ENCODE measurements at regions not wholly inside any gene's neighbourhood (a gene's known extent, or its start where the extent isn't known, plus 50 kb on each side); places are given as distances from the start of the nearest gene placed in this dataset.

DNA sequence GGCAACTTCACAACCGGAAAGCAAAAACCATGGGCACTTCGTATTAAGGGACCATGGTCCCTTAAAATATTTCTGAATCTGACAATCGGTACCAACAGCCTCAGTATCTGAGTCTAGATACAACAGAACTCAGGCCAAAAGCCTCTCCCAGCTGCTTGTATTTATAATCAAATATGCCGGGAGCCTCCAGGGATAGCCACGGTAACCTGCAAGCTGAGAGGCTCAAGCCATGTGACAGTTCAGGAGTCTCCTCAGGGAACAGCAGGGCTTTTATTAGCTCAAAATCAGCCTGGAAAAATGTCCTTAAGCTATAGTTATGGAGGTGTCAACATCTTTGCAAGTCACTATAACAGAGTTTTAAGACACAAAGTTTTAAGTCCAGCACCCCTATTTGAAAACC lies 352.8 kb upstream of the GYPC start:
- no peak for DNase-seq (ENCODE audit: low spot score)
- in situ Hi-C loops (cut with HindIII; ENCODE audit: low sequenced_read_pairs): no loop called here

DNA sequence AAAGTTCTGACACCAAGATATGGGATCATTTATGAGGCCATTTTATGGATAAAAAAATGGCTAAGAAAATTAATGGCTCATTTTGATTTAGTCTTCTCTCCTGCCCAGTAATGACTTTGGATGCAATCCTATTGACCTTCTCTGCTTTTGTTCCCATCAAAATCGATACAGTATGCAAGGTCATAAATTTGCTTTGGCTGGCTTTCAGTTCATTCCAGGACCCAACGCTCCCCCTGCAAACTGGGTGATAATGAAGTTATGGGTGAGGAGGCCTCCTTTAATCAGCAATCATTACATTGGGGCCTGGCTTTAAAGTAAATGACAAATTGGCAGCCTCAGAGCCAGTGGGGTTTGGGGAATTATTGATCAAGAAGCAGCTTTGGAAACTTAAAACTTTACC lies 351.8 kb upstream of the GYPC start:
- in situ Hi-C loops (cut with HindIII; ENCODE audit: low sequenced_read_pairs): no loop called here
- no peak for DNase-seq (ENCODE audit: low spot score)

DNA sequence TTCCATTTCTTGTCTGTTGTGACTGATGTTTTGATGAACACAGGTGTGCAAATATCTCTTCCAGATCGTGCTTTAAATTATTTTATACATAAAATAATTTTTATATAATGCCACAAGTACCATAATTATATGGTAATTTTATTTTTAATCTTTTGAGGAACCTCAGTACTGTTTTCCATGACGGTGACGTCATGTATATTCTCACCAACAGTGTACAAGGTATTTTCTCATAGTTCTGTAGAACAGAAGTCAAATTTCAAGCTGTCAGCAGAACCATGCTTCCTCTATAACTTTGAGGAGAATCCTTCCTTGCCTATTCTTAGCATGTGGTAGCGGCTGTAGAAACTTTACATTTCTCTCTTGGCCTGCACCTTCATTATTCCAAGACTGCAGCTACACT lies 349.4 kb upstream of the GYPC start:
- no peak for DNase-seq (ENCODE audit: low spot score)
- in situ Hi-C loops (cut with HindIII; ENCODE audit: low sequenced_read_pairs): no loop called here

DNA sequence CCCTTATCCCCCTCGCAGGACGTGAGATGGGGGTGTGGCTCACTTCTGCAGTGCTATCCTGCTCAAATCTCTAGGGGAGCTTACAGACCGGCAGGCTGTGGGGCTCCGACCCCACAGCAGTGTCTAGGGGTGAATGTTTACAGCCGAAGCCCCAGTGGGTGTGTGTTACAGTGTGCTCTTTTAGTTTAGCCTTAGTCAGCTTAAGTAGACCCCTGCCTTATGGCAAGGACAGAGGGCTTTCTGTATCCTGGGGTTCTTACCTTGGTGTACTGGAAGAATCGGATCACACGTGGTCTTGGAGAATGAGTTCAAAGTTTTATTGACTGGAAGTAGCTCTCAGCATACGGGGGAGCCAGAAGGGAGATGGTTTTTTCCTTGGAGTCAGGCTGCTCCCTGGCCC lies 348.2 kb upstream of the GYPC start:
- DNase-seq (ENCODE audit: low spot score): no peak
- in situ Hi-C loops (cut with HindIII; ENCODE audit: low sequenced_read_pairs): no loop called here

DNA sequence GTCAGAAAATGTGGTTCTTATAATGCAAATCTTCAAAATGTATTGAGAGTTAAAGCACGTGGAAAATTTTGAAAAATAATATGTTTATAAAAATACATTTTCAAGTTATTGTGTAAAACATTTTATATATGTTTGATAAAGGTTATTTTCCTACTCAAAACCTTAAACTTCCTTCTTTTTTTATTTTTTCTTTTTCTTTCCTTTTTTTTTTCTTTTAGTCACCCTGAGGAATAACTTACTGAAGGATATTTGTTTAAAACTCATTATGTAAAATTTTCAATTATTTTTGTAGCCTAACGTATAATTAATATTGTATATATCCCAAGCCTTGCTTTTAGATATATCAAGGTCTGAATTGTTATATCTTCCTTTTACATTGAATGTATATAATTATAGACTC lies 346.8 kb upstream of the GYPC start:
- DNase-seq (ENCODE audit: low spot score): no peak
- in situ Hi-C loops (cut with HindIII; ENCODE audit: low sequenced_read_pairs): no loop called here

DNA sequence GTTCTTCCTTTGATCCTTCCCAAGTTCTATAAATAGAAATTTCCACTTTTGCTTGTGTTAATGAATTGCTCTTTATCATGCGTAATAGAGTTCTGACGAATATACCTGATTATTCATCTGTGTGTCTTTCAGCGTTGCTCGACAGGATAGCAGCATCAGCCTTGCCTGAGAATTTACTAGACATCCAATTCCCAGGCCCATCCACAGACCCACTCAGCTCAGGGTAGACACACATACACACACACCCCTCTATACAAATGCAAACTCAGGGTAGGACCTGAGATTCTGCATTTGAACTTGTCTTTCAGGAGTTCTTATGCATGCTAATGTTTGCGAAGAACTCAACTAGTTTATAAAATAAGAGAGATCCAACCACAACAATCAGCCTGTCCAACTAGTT lies 343.4 kb upstream of the GYPC start:
- DNase-seq (ENCODE audit: low spot score): no peak
- in situ Hi-C loops (cut with HindIII; ENCODE audit: low sequenced_read_pairs): no loop called here

DNA sequence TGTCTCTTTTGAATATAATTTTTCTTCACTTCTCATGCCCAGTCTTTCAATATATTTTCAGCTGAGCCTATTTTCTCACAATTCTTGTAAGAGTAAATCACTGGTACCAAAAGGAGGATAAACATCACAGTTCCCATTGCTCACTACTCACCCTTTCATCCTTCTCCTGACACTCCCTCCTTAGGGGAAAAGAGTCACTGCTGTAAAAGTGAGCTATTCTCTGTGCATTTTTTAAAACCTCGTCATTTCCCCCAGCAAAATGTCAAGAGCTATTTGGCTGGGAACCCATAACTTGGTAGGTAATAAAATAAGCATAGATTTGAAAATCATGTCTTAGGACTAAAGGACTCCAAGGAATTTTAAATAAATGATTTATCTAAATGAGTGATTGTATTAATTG lies 340.1 kb upstream of the GYPC start:
- no peak for DNase-seq (ENCODE audit: low spot score)
- in situ Hi-C loops (cut with HindIII; ENCODE audit: low sequenced_read_pairs): no loop called here

DNA sequence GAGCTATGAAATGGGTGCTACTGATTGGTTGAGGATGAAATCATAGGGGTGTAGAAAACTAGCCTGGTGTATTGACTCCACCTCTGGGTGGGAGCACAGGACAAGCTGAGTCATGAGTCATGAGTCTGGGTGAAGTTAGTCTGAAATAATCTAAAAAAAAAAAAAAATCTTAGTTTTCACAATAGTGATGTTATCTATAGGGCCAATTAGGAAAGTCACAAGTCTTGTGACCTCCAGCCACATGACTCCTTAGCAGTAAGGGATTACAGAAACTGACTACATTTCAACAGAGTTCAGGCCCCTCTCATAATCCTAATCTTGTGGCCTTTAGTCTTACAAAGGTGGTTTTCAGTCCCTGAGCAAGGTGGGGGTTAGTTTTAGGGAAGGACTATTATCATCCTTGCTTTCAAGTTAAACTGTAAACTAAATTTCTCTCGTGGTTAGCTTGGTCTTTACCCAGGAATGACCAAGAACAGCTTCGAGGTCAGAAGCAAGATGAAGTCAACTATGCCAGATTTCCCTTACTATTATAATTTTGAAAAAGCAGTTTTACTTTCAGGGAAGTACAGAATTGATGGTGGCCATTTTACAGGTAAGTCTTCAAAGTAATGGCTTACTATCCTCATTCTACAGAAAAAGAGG lies 338.0 kb upstream of the GYPC start:
- in situ Hi-C loops (cut with HindIII; ENCODE audit: low sequenced_read_pairs): no loop called here
- no peak for DNase-seq (ENCODE audit: low spot score)

DNA sequence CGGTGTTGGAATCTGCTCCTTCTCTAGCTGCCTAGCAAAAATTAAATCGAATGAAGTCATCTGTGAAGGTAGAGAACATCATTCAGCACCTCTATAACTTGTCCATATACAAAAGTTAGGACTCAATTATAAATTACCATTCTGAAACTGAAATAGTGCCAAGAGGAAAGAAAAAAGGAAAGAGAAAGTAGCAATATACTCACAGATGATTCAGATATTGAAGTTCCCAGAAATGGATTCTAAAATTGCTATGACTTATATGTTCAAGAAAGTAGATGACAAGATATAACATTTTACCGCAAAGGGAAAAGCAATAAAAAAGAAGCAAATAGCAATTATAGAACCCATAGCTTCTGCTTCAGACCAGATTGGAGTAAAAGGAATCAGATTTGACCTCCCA lies 333.6 kb upstream of the GYPC start:
- DNase-seq (ENCODE audit: low spot score): no peak
- in situ Hi-C loops (cut with HindIII; ENCODE audit: low sequenced_read_pairs): no loop called here

DNA sequence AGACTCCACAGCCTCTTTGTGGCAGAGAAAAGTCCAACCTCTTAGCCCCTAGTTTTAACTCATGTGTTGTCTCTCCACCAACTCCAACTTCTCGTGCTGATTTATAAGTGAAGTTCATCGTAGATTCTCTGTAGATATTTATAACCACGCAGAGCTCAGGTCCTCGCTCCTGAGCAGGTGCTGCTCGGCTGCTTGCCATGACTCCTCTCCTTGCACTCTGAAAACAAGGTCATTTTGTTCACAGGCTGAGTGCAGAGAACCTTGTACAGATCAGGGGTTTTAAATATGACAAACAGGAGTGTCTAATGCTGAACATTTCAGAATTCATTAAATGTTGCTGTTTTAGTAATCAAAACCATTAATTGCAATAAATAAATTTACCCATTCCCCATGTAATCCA lies 330.8 kb upstream of the GYPC start:
- in situ Hi-C loops (cut with HindIII; ENCODE audit: low sequenced_read_pairs): no loop called here
- peak; percentile 7 for DNase-seq (ENCODE audit: low spot score)

DNA sequence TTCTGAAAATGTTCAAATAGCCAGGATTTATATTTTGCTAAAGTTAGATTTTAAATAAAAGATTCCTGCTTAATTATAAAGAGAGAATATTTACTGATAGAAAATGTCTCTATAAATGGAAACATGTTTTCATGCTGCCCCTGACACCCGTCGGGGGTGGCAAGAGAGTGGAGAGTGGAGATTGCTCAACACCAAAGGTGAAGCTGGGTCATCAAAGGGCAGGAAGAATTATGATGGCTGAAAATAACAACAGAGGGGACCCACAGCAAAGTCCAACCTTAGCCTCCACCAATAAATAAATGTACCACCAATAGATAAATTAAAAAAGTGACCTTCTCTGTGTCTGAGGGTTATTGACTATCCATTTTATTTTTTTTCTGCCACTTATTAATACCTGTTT lies 326.8 kb upstream of the GYPC start:
- in situ Hi-C loops (cut with HindIII; ENCODE audit: low sequenced_read_pairs): no loop called here
- no peak for DNase-seq (ENCODE audit: low spot score)

DNA sequence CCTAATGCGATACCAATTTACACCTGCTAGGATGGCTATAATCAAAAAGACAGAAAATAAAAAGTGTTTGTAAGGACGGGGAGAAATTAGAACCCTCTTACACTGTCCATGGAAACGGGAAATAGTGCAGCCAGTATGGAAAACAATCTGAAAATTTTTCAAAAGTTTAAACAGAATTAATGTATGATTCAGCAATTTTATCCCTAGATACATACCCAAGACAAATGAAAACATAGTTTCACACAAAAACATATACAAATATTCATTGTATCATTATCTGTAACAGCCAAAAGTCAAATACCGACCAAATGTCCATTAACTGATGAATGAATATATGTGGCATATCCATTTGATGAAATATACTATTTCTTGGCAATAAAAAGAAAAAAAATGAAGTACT lies 313.5 kb upstream of the GYPC start:
- no peak for DNase-seq (ENCODE audit: low spot score)
- in situ Hi-C loops (cut with HindIII; ENCODE audit: low sequenced_read_pairs): no loop called here

DNA sequence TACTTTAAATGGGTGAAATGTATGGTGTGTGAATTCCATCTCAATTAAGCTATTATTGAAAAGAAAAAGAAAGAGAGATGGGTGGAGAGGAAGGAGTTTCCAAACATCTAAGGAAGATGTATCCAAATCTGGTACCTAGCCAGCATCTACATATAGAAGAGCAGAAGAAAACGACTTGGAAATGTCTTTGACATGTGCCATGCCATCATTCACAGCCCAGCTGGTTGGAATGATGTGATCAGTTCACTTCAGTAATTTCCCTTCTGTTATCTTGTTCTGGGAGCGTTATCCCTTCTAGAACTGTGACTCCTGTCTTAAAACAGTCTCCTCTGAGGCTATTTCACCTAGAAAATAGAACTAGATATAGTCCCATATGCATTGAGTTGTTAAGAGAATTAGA lies 312.8 kb upstream of the GYPC start:
- no peak for DNase-seq (ENCODE audit: low spot score)
- in situ Hi-C loops (cut with HindIII; ENCODE audit: low sequenced_read_pairs): no loop called here

DNA sequence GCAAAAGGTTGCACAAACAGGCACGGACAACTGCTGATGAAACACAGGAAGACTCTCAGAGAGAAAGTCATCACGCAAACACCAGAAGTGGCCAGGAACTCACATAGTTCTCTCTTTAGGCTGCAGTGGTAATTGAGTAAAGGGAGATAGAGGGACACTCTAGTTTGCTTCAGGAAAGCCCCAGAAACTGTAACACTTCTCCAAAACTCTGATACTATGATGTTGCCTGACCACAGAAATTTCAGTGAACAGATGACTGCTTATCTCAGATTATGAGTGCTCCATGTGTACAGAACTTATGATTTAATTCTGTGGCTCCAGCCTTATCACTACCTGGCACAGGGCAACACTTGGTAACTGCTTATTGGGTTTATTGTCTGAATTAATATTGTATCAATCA lies 311.5 kb upstream of the GYPC start:
- in situ Hi-C loops (cut with HindIII; ENCODE audit: low sequenced_read_pairs): no loop called here
- DNase-seq (ENCODE audit: low spot score): no peak

DNA sequence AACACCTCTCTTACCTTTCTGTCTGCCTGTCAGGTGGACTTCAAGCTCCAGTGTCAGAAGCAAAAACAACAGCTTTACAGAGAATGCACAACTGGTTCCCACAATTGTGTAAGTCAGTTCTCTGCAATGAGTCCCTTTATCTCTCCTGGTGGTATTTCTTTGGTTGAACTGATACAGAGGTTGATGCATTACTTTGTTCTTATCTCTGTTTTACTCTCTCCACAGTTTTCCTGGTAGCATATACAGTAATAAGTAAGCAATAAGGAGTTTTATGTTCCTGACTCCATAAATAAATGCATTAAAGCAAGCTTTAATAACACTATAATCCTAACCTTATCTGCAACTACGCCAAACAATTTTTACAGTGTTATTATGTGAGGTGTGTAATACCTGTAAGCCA lies 310.3 kb upstream of the GYPC start:
- in situ Hi-C loops (cut with HindIII; ENCODE audit: low sequenced_read_pairs): no loop called here
- no peak for DNase-seq (ENCODE audit: low spot score)

DNA sequence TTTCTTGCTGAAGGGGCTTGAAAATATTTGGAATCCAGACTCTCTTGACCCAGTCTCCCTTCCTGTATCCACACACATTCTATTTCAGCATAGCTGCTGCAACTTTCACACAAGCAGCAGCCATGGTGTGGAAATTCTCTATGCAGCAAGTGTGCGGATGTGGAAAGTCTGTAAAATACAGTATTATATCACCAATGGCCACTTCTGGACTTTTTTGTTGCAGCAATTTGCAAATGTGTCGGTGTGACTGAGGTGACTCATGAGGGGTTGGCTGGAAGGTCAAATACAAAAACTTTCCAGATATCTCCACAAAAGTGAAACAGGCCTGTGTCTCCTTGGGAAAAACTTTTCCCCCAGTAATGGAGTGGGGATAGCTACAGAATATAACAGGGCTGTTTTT lies 299.3 kb upstream of the GYPC start:
- DNase-seq (ENCODE audit: low spot score): no peak
- in situ Hi-C loops (cut with HindIII; ENCODE audit: low sequenced_read_pairs): no loop called here

DNA sequence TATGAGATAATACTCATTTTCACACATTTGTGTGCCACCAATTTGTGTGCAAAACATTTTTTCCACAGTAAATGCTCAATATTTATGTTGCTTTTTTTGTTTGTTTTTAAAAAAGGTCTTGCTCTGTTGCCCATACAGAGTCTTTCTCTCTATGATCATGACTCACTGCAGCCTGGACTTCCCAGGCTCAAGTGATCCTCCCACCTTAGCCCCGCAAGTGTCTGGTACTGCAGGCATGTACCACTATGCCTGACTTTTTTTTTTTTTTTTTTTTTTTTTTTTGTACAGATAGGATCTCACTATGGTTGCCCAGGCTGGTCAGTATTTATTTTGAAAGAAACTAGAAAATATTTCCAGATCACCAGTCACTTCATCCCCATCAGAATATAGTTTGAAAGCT lies 297.8 kb upstream of the GYPC start:
- in situ Hi-C loops (cut with HindIII; ENCODE audit: low sequenced_read_pairs): no loop called here
- DNase-seq (ENCODE audit: low spot score): no peak

DNA sequence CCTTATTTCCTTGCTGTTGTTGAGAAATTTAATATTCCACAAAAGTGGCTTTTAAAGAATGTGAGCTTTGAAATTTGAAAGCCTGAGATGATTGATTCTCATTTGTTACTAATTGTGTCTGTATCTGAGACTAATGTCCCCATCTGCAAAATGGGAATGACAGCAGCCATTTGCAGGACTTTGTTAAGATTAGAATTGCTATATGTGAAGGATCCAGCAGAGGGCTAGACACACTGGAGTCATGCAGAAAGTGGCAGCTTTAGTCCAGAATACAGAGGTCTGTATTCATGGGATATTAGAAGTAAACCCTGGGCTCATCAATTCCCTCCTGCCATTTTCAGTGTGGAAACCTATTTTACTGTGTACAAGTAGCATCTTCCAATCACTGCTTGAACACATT lies 296.5 kb upstream of the GYPC start:
- DNase-seq (ENCODE audit: low spot score): no peak

DNA sequence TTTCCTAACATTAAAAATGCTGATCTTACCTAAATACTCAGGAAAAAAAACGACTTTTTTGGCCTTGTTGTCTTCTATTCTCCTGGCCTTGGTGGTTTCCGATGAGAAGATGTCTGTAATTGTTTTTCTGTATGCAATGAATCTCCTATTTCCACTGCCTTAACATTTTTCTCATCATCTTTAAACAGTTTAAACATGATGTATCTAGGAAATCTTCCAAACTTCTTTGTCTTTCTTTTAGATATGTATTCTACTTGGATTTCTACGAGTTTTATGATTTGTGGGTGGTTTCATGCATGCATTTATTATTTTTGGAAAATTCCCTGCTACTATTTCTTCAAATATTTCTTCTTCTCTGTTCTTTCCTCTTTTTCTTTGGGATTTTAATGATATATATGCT lies 288.6 kb upstream of the GYPC start:
- DNase-seq (ENCODE audit: low spot score): no peak
- in situ Hi-C loops (cut with HindIII; ENCODE audit: low sequenced_read_pairs): no loop called here

More for the DNA sequence above, 296.5 kb upstream of the GYPC start:
- in situ Hi-C loops (cut with HindIII; ENCODE audit: low sequenced_read_pairs): no loop called here

DNA sequence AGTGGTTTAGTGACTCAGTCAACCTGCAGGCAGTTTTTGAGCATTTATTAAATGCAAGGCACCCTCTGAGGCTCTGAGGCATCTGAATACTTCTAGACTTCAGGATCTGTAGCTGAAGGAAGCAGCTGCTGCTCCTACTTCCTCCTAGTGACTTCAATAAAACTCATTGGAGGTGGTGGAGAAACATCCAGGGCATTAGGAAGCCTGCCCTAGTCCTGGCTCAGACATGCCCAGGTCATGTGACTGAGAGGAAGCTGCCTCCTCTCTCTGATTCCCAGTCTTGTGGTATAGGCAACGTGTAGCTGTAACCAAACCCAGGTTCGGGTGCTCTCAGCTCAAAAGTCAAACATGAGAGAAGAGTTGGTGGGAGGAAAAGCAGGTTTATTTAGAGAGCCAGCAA lies 287.2 kb upstream of the GYPC start:
- DNase-seq (ENCODE audit: low spot score): no peak
- in situ Hi-C loops (cut with HindIII; ENCODE audit: low sequenced_read_pairs): no loop called here

DNA sequence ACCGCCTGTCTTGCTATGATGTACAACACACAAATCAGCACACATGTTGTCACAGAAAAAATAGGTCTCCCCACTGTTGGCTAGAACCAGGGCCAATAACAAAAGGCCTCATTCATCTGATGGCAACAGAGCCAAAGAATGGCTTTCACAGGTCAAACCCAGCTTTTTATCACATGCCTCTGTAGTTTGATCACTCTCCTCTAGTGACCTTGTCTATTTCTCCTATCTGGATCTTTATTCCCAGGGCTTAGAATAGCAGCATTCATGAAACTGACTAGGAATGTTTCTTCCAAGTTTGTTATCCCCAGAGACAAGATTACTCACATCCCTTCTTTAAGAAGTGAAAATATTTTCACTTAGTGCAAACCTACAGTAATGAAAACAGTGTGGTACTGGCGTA lies 285.8 kb upstream of the GYPC start:
- no peak for DNase-seq (ENCODE audit: low spot score)
- in situ Hi-C loops (cut with HindIII; ENCODE audit: low sequenced_read_pairs): no loop called here

DNA sequence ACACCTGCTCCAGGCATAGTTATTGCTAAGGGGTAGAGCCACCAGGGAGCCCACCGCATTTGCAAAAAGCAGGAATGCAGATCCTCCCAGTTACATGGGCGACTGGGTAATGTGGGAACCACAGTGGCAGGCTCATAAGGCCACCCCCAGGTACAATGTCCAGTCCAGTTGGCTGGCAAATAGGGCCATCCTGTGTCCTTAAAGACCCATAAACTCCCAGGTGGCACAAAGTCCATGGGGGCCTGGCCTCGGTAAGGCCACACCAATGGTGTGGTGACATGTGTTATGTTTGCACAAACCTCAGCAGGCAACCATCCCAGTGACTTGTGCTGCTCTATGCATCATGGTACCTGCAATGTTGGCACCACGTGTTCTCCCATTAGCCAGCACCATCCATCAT lies 283.6 kb upstream of the GYPC start:
- no peak for DNase-seq (ENCODE audit: low spot score)
- in situ Hi-C loops (cut with HindIII; ENCODE audit: low sequenced_read_pairs): no loop called here

Data from G401 (cell line).